ENCODE measurements at regions not wholly inside any gene's neighbourhood (a gene's known extent, or its start where the extent isn't known, plus 50 kb on each side); places are given as distances from the start of the nearest gene placed in this dataset.
"Not testable (repeated sequence)": the region's sequence is repeated elsewhere in the genome, so short reads cannot be mapped to it uniquely, and the experiment has no call there.

DNA sequence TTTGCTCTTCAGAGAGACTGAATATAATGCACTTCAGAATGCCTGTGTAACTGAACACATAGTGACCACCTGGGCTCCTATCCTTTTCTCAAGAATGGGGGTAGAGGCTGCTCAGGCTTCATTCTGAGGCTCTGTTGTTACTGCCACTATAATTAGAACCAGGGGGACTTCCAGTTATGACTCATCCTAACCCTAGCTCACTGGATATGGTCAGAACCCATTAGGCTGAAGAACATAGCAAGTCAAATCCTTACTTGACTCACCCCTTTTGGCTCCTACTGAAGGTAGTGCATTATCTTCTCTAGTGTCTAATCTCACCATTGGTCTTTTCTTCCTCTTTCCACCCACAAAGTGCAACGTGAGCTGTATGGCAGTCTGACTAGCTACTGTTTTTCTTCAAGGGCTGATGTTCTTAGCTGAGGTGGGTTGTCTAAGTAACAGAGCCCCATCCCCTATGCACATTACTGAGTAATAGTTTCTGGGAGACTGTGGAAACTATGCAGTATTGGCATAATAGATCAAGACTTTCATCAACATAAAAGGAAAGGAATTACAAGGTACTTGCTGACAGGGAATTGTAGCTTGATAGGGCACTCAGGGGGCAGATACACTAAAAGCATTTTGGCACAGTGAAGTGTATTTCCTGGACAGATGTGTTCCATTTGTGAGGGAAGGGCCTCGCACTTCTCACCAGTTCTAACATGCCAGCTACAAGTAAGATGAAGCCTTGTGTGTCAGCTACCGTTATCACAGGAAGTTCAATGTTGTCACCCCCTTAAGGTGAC is 431.0 kb upstream of the MEF2C start:
- DNase-seq: peak; percentile 81

GRCh38 chr5:89313044-89313443 is 430.1 kb upstream of the MEF2C start:
- peak; percentile 96 for DNase-seq

GRCh38 chr5:89309268-89309667 is 426.3 kb upstream of the MEF2C start:
- no peak for DNase-seq

DNA sequence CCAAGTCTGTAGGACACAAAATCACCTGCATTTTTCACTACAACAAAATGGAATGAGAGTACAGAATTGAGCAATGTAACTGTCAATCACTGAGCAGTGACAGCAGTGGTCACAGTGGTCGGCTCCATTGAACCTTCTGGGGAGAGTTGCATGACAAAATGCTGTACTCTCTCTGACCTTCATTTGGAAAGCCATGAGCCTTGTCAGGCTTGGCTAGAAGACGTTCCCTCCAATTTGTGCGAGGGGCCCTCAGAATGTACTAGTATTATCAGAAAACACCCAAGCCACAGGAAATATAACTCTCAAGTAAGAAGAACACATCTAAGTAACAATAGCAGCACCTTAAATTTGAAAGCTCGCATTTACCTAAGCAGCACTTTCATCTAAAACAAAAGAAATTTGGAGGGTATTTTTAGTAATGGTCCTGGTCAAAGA is 425.6 kb upstream of the MEF2C start:
- no peak for DNase-seq

DNA sequence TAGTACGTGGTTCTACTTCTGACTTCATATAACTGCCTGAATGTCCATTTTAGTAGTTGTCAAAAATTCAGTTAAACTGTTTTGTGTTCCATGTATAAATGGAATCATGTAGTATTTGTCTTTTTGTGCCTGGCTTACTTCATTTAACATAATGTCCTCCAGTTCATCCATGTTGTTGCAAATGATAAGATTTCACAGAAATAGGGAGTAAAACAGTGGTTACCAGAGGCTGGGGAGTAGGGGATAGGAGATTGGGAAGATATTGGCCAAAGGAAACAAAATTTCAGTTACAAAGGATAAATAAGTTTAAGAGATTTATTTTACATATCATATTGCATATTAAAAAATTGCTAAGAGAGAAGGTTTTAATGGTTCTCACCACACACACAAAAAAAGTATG is 425.0 kb upstream of the MEF2C start:
- no peak for DNase-seq

DNA sequence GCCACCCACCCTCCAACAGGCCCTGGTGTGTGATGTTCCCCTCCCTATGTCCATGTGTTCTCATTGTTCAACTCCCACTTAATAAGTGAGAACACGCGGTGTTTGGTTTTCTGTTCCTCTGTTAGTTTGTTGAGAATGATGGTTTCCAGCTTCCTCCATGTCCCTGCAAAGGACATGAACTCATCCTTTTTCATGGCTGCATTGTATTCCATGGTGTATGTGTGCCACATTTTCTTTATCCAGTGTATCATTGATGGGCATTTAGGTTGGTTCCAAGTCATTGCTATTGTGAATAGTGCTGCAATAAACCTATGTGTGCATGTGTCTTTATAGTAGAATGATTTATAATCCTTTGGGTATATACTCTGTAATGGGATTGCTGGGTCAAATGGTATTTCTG is 424.2 kb upstream of the MEF2C start:
- DNase-seq: not testable (repeated sequence)

DNA sequence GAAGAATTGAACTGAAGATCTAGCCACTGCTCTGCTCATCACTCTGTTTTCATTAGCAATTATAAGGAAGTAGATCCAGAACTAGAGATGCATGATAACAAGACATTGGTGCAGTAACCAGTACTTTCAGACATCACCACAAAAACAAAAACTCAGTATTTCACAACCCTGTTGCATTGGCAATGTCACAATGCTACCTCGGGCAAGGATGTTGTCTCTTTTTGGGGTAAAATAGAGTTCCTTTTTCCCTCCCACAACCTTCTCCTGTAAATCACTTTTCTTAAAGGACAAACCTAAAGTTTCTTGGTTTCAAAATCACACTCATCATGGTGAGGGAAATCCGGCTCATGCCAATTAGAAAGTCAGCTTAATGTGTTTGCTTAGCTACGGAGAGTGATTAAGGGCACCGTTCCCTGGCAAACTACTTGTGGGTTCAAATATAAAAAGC is 420.1 kb upstream of the MEF2C start:
- DNase-seq: no peak

DNA sequence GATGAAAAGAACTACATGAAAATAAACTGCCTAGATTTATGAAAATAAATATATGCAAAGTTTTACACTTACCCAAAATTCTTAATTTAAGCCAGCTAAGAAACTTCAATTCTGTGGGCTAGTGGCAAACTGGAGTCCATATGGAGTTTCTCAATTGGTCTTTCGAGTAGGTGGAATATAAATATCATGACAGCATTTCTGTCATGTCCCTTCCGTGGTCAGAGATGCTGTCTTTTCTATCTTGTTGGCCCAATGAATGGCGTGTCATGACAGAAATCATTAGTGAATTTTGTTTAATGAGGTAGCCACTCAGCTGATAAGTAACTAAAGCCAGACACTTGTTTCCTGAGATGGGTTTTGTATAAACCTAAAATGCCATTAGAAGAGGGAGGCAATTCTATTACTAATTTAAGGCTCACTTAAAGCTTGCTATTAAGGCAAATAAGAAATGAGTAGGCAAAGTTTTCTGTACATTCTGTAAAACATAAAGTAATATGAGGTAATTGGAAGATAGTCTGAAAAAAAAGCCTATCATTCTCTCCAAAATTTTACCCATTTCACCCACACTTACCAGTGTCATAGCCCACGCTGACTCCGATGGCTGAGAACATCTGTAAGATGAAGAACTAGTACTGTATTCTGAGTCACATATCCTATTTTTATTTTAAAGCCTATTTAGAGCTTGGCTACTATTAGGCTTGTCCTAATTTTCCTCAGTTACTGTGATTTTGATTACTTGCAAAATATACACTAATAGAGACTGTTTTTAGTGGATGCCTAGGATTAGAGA is 419.3 kb upstream of the MEF2C start:
- no peak for DNase-seq

- DNase-seq: no peak
These were observed 418.5 kb upstream of the MEF2C start for GRCh38 chr5:89301321-89302025.

DNA sequence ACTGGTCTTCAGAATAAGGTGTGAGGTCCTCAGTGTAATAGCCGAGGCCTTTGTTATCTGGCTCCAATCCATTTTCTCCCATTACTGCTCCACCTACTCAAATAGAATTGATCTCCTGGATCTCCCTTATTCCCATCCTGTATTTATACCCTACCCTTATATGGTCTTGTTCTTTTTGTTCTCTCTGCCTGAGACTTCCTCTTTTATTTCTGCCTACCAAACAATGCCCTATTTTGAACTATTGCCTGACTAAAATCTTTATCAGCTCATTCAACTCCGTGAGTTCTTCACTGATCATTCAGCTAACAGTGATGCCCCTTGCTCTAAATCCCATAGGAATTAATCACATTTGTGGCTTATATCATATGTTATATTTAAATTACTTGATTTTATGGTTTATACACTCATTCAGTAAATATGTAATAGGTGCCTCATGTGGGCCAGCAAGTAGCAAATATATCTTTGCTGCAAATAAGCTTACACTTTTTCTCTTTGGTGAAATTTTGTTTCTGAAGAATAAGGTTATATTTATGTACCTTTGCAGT is 417.5 kb upstream of the MEF2C start:
- DNase-seq: no peak

- DNase-seq: no peak
These were observed 417.0 kb upstream of the MEF2C start for GRCh38 chr5:89299998-89300397.

DNA sequence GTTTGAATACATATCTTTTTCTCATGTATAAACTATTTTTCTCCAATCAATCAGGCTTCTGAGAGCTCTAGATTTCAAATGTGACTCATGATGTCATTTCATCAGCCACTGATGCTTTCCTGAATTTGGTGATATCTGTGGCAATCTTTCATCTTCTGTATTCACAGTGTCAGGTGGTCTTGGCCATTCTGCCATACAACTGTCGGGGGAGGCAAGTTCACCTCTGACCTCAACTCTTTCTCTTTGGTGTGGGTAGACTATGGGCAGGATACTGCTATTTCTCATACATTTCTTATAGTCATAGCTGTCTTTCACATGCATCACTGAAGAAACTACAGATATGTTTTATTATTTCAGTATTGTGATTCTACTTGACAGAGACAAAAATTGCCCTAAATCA is 414.1 kb upstream of the MEF2C start:
- DNase-seq: no peak

GRCh38 chr5:89293810-89294209 is 410.8 kb upstream of the MEF2C start:
- DNase-seq: no peak

DNA sequence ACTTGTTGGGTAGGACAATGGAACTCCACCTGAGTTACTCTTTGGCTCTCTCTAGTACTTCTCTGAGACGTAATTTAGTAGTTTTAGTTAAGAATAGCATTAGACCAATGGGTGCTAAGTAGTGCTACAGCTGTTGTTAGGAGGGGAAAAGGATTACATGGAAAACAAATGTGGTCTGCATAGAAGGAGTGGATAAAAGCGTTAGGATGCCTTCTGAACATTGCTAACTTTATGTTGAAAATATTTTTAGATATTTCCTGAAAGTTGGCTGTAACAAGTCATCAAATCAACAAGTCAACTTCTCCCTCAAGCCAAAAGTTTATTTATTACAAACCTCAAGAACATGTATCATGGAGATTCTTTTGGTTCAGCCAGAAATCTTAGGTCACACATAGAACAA is 409.5 kb upstream of the MEF2C start:
- no peak for DNase-seq

DNA sequence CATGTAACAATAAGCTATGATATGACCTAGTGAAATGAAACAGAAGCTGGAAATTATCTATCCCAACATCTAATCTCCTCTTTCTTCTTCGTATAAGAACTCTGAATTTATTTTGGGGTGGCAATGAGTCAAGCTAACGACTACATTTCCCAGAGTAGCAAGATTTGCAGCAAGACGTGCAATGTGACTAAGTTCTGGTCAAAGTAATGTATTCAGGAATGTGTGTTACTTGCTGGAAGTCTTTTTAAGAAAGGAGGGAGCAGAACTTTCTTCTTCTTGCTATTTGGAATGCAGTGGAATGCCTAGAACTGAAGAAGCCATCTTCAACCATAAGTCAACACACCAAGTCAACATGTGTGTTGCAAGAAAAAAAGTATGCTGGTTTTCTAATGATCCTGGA is 406.6 kb upstream of the MEF2C start:
- DNase-seq: no peak

GRCh38 chr5:89287964-89288363 is 405.0 kb upstream of the MEF2C start:
- DNase-seq: no peak

DNA sequence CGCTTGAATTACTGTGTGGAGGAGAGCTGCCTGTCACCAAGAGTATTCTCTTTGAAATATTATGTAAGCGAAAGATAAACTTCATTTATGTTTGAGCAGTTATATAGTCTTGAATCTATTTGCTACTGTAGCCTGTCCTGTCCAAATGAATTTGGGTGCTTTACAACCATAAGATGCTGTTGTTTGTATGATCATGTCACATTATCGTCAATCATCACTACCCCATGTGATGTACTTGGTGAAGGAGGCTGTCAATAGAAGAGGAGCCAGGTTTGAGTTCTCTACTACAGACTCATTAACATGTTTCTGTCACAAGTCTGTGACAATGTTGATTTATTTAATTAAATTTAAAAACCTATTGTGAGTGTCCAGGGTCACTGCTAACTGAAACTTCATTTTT is 403.3 kb upstream of the MEF2C start:
- DNase-seq: no peak

DNA sequence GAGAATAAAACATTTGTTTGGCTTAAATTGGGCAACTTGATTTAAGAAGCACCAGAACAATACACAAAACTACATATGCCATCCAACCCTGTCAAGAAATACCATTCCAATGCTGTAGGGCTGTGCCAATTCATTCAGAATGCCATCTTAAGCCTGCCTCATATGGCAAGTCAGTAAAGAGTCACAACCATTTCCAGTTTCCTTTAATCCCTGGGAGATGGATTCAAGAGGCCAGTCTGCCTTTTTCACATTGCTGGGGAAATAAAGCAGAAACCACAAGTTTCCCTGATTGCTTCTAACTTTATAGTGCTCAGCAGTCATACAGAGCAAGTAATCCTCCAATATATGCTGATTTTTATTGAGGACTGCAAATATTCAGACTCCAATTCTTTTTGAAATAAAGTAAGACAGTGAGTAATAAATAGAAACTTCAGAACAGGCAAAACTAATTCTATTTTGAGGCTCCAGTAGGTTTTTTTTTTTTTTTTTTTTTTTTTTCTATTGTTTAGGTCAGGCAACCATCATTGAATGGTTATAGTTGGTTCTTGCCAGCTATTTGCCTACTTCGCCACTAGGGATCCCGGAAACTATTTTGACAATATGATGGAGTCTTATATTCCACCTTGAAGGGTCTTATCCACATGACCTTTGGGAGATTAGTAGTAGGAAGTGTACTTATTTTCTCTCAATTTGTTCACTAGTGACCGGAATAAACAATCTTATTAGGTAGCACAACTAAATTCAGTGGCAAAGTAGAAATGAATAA is 400.9 kb upstream of the MEF2C start:
- DNase-seq: no peak

GRCh38 chr5:89282554-89283510 is 399.8 kb upstream of the MEF2C start:
- DNase-seq: peak; percentile 91

DNA sequence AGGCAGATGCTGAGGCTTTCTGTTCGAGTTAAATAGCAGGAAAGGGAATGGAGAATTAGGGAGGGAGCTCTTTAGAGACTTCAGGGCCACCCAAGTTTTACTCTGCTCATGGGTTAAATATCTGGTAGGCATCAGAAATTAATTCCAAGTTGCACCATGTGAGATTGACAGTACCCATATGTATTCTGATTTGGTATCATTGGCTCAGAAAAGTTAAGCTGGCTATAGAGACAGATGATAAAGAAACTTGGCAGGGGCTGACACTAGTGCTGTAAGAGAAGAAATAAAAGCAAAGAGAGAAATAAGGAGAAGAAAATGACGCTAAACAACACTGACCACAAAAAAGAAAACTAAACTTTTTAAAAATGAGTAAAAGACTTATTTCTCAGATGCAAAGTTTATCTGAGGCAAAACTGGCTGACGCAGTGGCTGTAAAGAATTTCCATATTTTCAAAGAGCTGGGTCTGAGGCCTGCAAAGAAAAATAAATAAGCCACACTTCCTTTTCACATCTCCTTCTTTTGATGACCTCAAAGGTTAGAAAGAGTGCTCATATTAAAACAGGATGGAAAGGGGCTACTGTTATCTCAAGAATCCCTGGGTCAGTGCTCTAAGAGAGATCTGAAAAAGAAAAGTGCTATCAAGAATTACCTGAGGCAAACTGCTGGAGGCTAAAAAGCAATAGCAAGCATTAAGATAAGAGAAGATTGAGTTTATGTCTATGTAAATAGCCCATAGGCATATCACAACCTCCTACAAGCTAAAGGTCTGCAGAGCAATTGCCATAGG is 399.0 kb upstream of the MEF2C start:
- no peak for DNase-seq

DNA sequence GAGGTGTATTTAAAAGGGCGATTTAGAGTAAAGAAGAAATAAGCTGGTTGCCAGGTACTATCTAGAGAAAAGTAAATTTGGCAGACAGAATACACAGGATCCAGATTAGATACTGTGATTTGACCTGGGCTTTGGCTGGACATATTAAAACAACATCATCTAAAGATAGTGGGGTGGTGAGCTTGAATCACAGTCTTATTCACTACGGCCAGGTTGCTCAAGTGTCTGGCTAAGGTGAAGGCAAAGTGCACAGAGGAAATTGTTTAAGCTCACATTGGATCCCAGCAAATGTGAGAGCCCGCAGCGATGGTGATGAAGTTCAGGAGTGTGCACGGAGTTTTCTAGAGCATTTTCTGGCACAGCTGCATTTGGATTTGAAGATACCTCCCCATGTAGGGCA is 398.2 kb upstream of the MEF2C start:
- DNase-seq: no peak

Measured in kidney glomerular epithelial cell (primary cell).